GM12892 (cell line): ENCODE measurements at regions not wholly inside any gene's neighbourhood (a gene's known extent, or its start where the extent isn't known, plus 50 kb on each side); places are given as distances from the start of the nearest gene placed in this dataset.

Experiments used
- POLR2A ChIP-seq: IDR thresholded peaks from 2 replicates; pipeline ENCODE4 v1.6.1; 2011; ENCODE audit warnings: low read depth, low read length, control low read depth
- POLR2AphosphoS5 ChIP-seq: IDR thresholded peaks from 2 replicates; pipeline ENCODE4 v1.6.1; 2011; ENCODE audit warnings: low read depth, low read length, control low read depth

DNA sequence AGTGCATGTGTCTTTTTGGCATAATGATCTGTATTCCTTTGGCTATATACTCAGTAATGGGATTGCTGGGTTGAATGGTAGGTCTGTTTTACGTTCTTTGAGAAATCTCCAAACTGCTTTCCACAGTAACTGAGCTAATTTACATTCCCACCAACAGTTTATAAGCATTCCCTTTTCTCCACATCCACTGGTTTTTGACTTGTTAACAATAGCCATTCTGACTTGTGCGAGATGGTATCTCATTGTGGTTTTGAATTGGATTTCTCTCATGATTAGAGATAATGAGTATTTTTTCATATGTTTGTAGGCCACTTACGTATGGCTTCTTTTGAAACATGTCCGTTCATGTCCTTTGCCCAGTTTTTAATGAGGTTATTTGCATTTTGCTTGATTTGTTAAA is 117.7 kb downstream of the CHCHD4 start:
- TF ChIP-seq POLR2AphosphoS5 (no peak), POLR2A (no peak)
